ENCODE measurements at regions not wholly inside any gene's neighbourhood (a gene's known extent, or its start where the extent isn't known, plus 50 kb on each side); places are given as distances from the start of the nearest gene placed in this dataset.

DNA sequence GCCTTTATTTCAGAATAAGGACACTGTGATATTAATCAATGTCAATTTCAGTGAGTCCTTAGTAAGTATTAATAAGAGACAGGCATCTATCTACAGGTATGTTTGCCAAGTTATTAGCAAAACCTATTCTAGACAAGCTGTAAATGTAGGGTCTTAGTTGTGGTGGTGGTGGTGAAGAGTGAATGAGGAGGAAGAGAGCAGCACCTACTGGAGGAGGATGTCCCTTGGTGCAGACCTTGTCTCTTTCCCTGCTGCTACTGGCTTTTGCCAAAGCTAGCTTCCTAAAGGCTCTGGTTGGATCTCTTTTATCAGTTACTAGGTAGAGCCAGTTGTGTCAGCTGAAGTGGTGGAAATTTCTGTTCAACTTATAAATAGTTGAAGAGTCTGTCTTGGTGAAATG, 304.8 kb upstream of the ATP2B1 start:
- no peaks in the 10 kb centered on the region for H4K20me1 ChIP-seq (ENCODE audit: control insufficient read depth, insufficient read depth, insufficient read length)
- H3K56ac ChIP-seq (ENCODE audit: insufficient read length, low read depth, low read length) = no peak overlapping the region
- H3K4ac ChIP-seq (ENCODE audit: low read depth, low read length) = no peak overlapping the region
- Mint-ChIP-seq H3K36me3 (ENCODE audit: insufficient read depth in 1 of 3, low read depth in 3 of 3) (no peaks in the 10 kb centered on the region), H3K9me3 (no peaks in the 10 kb centered on the region), H3K4me1 (no peaks in the 10 kb centered on the region), H3K27ac (no peak overlapping the region), H3K4me3 (no peak overlapping the region), H3K27me3 (ENCODE audit: low read depth) (no peaks in the 10 kb centered on the region)
- H2BK15ac ChIP-seq (ENCODE audit: low read depth, low read length) = no peak overlapping the region
- no peak overlapping the region for H4K5ac ChIP-seq (ENCODE audit: insufficient read length, low read depth, low read length)
- H3K23ac ChIP-seq (ENCODE audit: insufficient read length, low read depth, low read length) = no peak overlapping the region
- H3K79me2 ChIP-seq (ENCODE audit: insufficient read depth, low read length) = no peaks in the 10 kb centered on the region
- no peak overlapping the region for H4K8ac ChIP-seq (replicated peaks; ENCODE audit: insufficient read length, low read depth, low read length)
- H2BK120ac ChIP-seq (ENCODE audit: low read depth, low read length, poor library complexity, severe bottlenecking) = no peak overlapping the region
- no peak overlapping the region for H2BK5ac ChIP-seq (ENCODE audit: insufficient read length, low read length)
- no peak overlapping the region for H3K14ac ChIP-seq (ENCODE audit: insufficient read depth, low read length)
- no peaks in the 10 kb centered on the region for H3K4me1 ChIP-seq (ENCODE audit: insufficient read depth, low read length)
- H3K4me2 ChIP-seq (ENCODE audit: insufficient read depth, insufficient read length, low read length) = no peak overlapping the region
- no peak overlapping the region for H2AK5ac ChIP-seq (ENCODE audit: insufficient read length, low read length)
- H3K23me2 ChIP-seq (ENCODE audit: insufficient read length, low read depth, low read length, poor library complexity, severe bottlenecking) = no peaks in the 10 kb centered on the region
- H3K9ac ChIP-seq (ENCODE audit: extremely low read depth, insufficient read length, low read length) = no peak overlapping the region
- H3K79me1 ChIP-seq (ENCODE audit: insufficient read depth, low read depth, low read length, poor library complexity, severe bottlenecking) = no peaks in the 10 kb centered on the region
- no peak overlapping the region for H2BK20ac ChIP-seq (ENCODE audit: low read depth, low read length, poor library complexity, severe bottlenecking)
- H3K27ac ChIP-seq (ENCODE audit: insufficient read length, low read depth, low read length) = no peak overlapping the region
- H3K9me3 ChIP-seq (ENCODE audit: control insufficient read depth, low read depth, low read length) = no peaks in the 10 kb centered on the region
- TF ChIP-seq, protein P1, sequence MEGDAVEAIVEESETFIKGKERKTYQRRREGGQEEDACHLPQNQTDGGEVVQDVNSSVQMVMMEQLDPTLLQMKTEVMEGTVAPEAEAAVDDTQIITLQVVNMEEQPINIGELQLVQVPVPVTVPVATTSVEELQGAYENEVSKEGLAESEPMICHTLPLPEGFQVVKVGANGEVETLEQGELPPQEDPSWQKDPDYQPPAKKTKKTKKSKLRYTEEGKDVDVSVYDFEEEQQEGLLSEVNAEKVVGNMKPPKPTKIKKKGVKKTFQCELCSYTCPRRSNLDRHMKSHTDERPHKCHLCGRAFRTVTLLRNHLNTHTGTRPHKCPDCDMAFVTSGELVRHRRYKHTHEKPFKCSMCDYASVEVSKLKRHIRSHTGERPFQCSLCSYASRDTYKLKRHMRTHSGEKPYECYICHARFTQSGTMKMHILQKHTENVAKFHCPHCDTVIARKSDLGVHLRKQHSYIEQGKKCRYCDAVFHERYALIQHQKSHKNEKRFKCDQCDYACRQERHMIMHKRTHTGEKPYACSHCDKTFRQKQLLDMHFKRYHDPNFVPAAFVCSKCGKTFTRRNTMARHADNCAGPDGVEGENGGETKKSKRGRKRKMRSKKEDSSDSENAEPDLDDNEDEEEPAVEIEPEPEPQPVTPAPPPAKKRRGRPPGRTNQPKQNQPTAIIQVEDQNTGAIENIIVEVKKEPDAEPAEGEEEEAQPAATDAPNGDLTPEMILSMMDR (conservative IDR thresholded peaks at IDR 0.05) = peak; percentile 56
- no peak overlapping the region for H3T11ph ChIP-seq (ENCODE audit: low read length)
- no peak for DNase-seq
- H3K18ac ChIP-seq (ENCODE audit: insufficient read length, low read depth, low read length) = no peak overlapping the region
- H4K91ac ChIP-seq (ENCODE audit: insufficient read length, low read depth, low read length) = no peak overlapping the region
- no peak overlapping the region for H2AFZ ChIP-seq (ENCODE audit: low read length)
- no peak overlapping the region for H2BK12ac ChIP-seq (ENCODE audit: insufficient read length, low read depth, low read length)
- H3K27me3 ChIP-seq (ENCODE audit: insufficient read depth, low read length) = no peaks in the 10 kb centered on the region

All from H9 (cell line).